Epithelial cell of esophagus (primary cell): ENCODE measurements at regions not wholly inside any gene's neighbourhood (a gene's known extent, or its start where the extent isn't known, plus 50 kb on each side); places are given as distances from the start of the nearest gene placed in this dataset.
"Not testable (repeated sequence)": the region's sequence is repeated elsewhere in the genome, so short reads cannot be mapped to it uniquely, and the experiment has no call there.

Source experiments
- DNase-seq: peaks from one replicate; pipeline ENCODE4 v3.0.0; 2010; ENCODE audit warnings: low read depth
- H3K4me3 ChIP-seq: 2 replicates; pipeline ENCODE4 v1.5.1; 2011; ENCODE audit warnings: mild to moderate bottlenecking, low read length, control low read depth
- CTCF ChIP-seq: IDR thresholded peaks from 2 replicates; pipeline ENCODE4 v1.5.1; 2011; ENCODE audit warnings: low read depth, mild to moderate bottlenecking, low read length, control low read depth, inconsistent platforms; ENCODE audit not compliant: insufficient read depth; ENCODE audit errors: missing control alignments

- H3K4me3 ChIP-seq, result no peak overlapping the region
- no peak for DNase-seq
- TF ChIP-seq CTCF, result no peak
Measured at GRCh38 chr3:197417911-197418618, 119.7 kb upstream of the DLG1 start.

- peak; percentile 42 for DNase-seq
- TF ChIP-seq CTCF, result no peak
- no peak overlapping the region for H3K4me3 ChIP-seq
Measured at GRCh38 chr3:197417441-197417840, 119.0 kb upstream of the DLG1 start.

GRCh38 chr3:197411899-197412298, 113.5 kb upstream of the DLG1 start:
- H3K4me3 ChIP-seq, DNase-seq: not testable (repeated sequence)

- not testable (repeated sequence) for DNase-seq, H3K4me3 ChIP-seq
Measured at GRCh38 chr3:197410170-197410569, 111.8 kb upstream of the DLG1 start.

GRCh38 chr3:197408177-197408957, 110.0 kb upstream of the DLG1 start:
- no peak for DNase-seq
- no peak for TF ChIP-seq CTCF
- no peak overlapping the region for H3K4me3 ChIP-seq

GRCh38 chr3:197407526-197407925, 109.1 kb upstream of the DLG1 start:
- no peak overlapping the region for H3K4me3 ChIP-seq
- TF ChIP-seq CTCF, result no peak
- no peak for DNase-seq

GRCh38 chr3:197407053-197407452, 108.6 kb upstream of the DLG1 start:
- no peak overlapping the region for H3K4me3 ChIP-seq
- no peak for TF ChIP-seq CTCF
- no peak for DNase-seq

GRCh38 chr3:197406266-197406665, 107.9 kb upstream of the DLG1 start:
- no peak for DNase-seq
- TF ChIP-seq CTCF, result no peak
- H3K4me3 ChIP-seq, result no peak overlapping the region
